GM20000 (cell line): ENCODE measurements at regions not wholly inside any gene's neighbourhood (a gene's known extent, or its start where the extent isn't known, plus 50 kb on each side); places are given as distances from the start of the nearest gene placed in this dataset.

Experiments used
- DNase-seq: peaks from one replicate; pipeline ENCODE4 v3.0.0; 2012; ENCODE audit warnings: low spot score
- CTCF ChIP-seq: IDR thresholded peaks from 2 replicates; pipeline ENCODE4 v1.5.1; 2012; ENCODE audit warnings: mild to moderate bottlenecking, control low read depth; ENCODE audit errors: extremely low read depth, missing control alignments

GRCh38 chr13:22979952-22980351 is 200.8 kb upstream of the SGCG start:
- TF ChIP-seq CTCF, result no peak
- DNase-seq, result no peak

GRCh38 chr13:22980936-22981335 is 199.8 kb upstream of the SGCG start:
- DNase-seq, result no peak
- TF ChIP-seq CTCF, result no peak

GRCh38 chr13:22993148-22993547 is 187.6 kb upstream of the SGCG start:
- no peak for DNase-seq
- TF ChIP-seq CTCF, result no peak

GRCh38 chr13:23003446-23003845 is 177.3 kb upstream of the SGCG start:
- DNase-seq, result no peak
- no peak for TF ChIP-seq CTCF

- TF ChIP-seq CTCF, result no peak
- no peak for DNase-seq
Measured at GRCh38 chr13:23007426-23007825, 173.4 kb upstream of the SGCG start.

GRCh38 chr13:23018143-23018542 is 162.6 kb upstream of the SGCG start:
- TF ChIP-seq CTCF, result no peak
- no peak for DNase-seq

- peak; percentile 39 for DNase-seq
- TF ChIP-seq CTCF, result peak; percentile 59
Measured at GRCh38 chr13:23020246-23020843, 160.4 kb upstream of the SGCG start.
